GM23338 (cell line): ENCODE measurements at regions not wholly inside any gene's neighbourhood (a gene's known extent, or its start where the extent isn't known, plus 50 kb on each side); places are given as distances from the start of the nearest gene placed in this dataset.
"Not testable (repeated sequence)": the region's sequence is repeated elsewhere in the genome, so short reads cannot be mapped to it uniquely, and the experiment has no call there.

Source experiments
- ATAC-seq: fragments of 200-7000 bp; cut with Tn5 transposase; 3 replicates; pipeline ENCODE4 v1.9.1; 2020
- DNase-seq: peaks from one replicate; pipeline ENCODE4 v3.0.0-alpha.2; 2015; ENCODE audit warnings: low spot score
- H2AFZ ChIP-seq: fragments of 200-600 bp; sonication (generic); 2 replicates; pipeline ENCODE4 v1.8.0; 2016; ENCODE audit warnings: antibody characterized with exemption, mild to moderate bottlenecking, moderate library complexity
- H3F3A ChIP-seq: fragments of 200-600 bp; sonication (generic); replicated peaks from 2 replicates; pipeline ENCODE4 v1.8.0; 2017; ENCODE audit warnings: antibody characterized with exemption, mixed run types, low read depth
- H3K27ac ChIP-seq: fragments of 200-600 bp; sonication (generic); 2 replicates; pipeline ENCODE4 v1.6.1; 2016; ENCODE audit warnings: low read depth
- H3K27me3 ChIP-seq: fragments of 200-600 bp; sonication (generic); 2 replicates; pipeline ENCODE4 v1.8.0; 2016; ENCODE audit warnings: mild to moderate bottlenecking, mixed run types, moderate library complexity; ENCODE audit not compliant: insufficient read depth
- H3K36me3 ChIP-seq: fragments of 200-600 bp; sonication (generic); 2 replicates; pipeline ENCODE4 v1.8.0; 2016; ENCODE audit warnings: mild to moderate bottlenecking; ENCODE audit not compliant: insufficient read depth
- H3K4me1 ChIP-seq: fragments of 200-600 bp; sonication (generic); 2 replicates; pipeline ENCODE4 v1.8.0; 2016; ENCODE audit warnings: mild to moderate bottlenecking, moderate library complexity; ENCODE audit not compliant: insufficient read depth
- H3K4me2 ChIP-seq: fragments of 200-600 bp; sonication (generic); 2 replicates; pipeline ENCODE4 v1.7.1; 2017; ENCODE audit warnings: mixed run types
- H3K4me3 ChIP-seq: fragments of 200-600 bp; sonication (generic); 2 replicates; pipeline ENCODE4 v1.6.1; 2016; ENCODE audit warnings: mixed run types
- H3K79me2 ChIP-seq: fragments of 200-600 bp; sonication (generic); replicated peaks from 2 replicates; pipeline ENCODE4 v1.8.0; 2017; ENCODE audit warnings: mild to moderate bottlenecking; ENCODE audit not compliant: insufficient read depth
- H3K9me2 ChIP-seq: fragments of 200-600 bp; sonication (generic); 2 replicates; pipeline ENCODE4 v1.8.0; 2017; ENCODE audit not compliant: insufficient read depth
- H4K20me1 ChIP-seq: fragments of 200-600 bp; sonication (generic); replicated peaks from 2 replicates; pipeline ENCODE4 v1.8.0; 2017; ENCODE audit warnings: mild to moderate bottlenecking; ENCODE audit not compliant: insufficient read depth
- H3K27ac Mint-ChIP-seq: 2 replicates; pipeline ENCODE4 v1.8.0; 2020; ENCODE audit warnings: inconsistent platforms, mild to moderate bottlenecking, moderate library complexity, mixed read lengths
- H3K27me3 Mint-ChIP-seq: 3 replicates; pipeline ENCODE4 v1.8.0; 2022; ENCODE audit warnings: low read depth, mild to moderate bottlenecking, moderate library complexity, mixed read lengths, inconsistent platforms; ENCODE audit not compliant: insufficient read depth, poor library complexity
- H3K36me3 Mint-ChIP-seq: 3 replicates; pipeline ENCODE4 v1.8.0; 2021; ENCODE audit warnings: low read depth, mild to moderate bottlenecking, inconsistent platforms, moderate library complexity, mixed read lengths
- H3K4me1 Mint-ChIP-seq: 3 replicates; pipeline ENCODE4 v1.8.0; 2020; ENCODE audit warnings: mild to moderate bottlenecking, inconsistent platforms, mixed read lengths
- H3K4me3 Mint-ChIP-seq: 3 replicates; pipeline ENCODE4 v1.8.0; 2021; ENCODE audit warnings: moderate library complexity, mild to moderate bottlenecking, inconsistent platforms, mixed read lengths
- H3K9me3 Mint-ChIP-seq: 3 replicates; pipeline ENCODE4 v1.8.0; 2020; ENCODE audit warnings: moderate library complexity, mild to moderate bottlenecking, inconsistent platforms, mixed read lengths
- CREB1 ChIP-seq: fragments of 250-450 bp; sonication (Bioruptor Pico); IDR thresholded peaks from 2 replicates; pipeline ENCODE4 v1.5.0; 2020; ENCODE audit warnings: low read depth, mild to moderate bottlenecking, moderate library complexity
- EZH2 ChIP-seq: fragments of 200-600 bp; sonication (generic); IDR thresholded peaks from one replicate; pipeline ENCODE4 v1.8.0; 2017; ENCODE audit warnings: antibody characterized with exemption, mild to moderate bottlenecking, low read depth; ENCODE audit not compliant: unreplicated experiment
- NANOG ChIP-seq: IDR thresholded peaks from 2 replicates; pipeline ENCODE4 v1.6.1; 2016; ENCODE audit warnings: antibody characterized with exemption, borderline replicate concordance
- ZNF114 ChIP-seq: fragments of 250-450 bp; sonication (Bioruptor Pico); IDR thresholded peaks from 2 replicates; pipeline ENCODE4 v1.5.0; 2020; ENCODE audit warnings: mild to moderate bottlenecking, moderate library complexity
- ZNF462 ChIP-seq: fragments of 250-450 bp; sonication (Bioruptor Pico); IDR thresholded peaks from 2 replicates; pipeline ENCODE4 v1.5.0; 2020; ENCODE audit warnings: mild to moderate bottlenecking, moderate library complexity
- TF ChIP-seq, protein P1 (sequence below), 2 experiments: fragments of 200-600 bp in 1 of 2; sonication (generic) in 1 of 2; conservative IDR thresholded peaks; 2 replicates each; pipeline versions ENCODE4 v1.5.1 to v1.6.1; 2016 to 2017; ENCODE audit warnings: antibody characterized with exemption in 2 of 2, low read depth in 2 of 2, mild to moderate bottlenecking in 2 of 2, moderate library complexity in 1 of 2

DNA sequence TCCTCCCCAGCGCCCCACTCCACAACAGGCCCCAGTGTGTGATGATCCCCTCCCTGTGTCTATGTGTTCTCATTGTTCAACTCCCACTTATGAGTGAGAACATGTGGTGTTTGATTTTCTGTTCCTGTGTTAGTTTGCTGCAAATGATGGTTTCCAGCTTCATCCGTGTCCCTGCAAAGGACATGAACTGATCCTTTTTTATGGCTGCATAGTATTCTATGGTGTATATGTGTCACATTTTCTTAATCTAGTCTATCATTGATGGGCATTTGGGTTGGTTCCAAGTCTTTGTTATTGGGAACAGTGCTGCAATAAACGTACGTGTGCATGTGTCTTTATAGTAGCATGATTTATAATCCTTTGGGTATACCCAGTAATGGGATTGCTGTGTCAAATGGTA is 78.8 kb upstream of the KLF14 start:
- not testable (repeated sequence) for H3K27ac Mint-ChIP-seq, H3K27me3 Mint-ChIP-seq

DNA sequence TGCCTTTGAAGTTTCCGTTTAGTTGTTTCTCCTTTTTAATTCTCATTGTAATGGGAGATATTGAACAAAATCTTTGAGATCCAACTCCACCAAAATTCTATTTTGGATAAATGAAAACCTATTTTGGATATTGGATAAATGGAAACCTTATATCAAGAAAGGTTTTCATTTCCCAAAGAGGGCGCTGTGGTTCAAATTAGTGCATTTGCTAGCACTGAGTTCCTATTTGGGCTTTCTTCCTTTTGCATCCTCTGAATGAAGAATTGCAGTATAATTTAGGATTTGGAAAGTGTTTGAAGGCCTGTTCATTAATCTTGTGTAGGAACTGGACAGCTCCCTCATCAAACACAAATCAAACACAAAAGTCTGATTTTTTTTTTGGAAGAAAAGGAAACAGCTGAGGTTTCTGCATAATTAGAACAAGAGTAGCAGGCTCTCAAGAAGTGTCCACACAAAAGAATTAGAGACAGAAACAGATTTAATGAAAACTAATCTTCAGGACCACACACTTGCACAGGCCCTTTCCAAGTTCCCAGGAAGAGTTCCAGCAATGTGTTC is 80.8 kb upstream of the KLF14 start:
- H3K4me1 Mint-ChIP-seq: no peaks in the 10 kb centered on the region
- no peaks in the 10 kb centered on the region for H3K9me2 ChIP-seq
- no peaks in the 10 kb centered on the region for H3K4me1 ChIP-seq
- H3K4me2 ChIP-seq: no peak overlapping the region
- no peak for TF ChIP-seq ZNF114 (CRISPR knock-in tag)
- TF ChIP-seq, protein P1, sequence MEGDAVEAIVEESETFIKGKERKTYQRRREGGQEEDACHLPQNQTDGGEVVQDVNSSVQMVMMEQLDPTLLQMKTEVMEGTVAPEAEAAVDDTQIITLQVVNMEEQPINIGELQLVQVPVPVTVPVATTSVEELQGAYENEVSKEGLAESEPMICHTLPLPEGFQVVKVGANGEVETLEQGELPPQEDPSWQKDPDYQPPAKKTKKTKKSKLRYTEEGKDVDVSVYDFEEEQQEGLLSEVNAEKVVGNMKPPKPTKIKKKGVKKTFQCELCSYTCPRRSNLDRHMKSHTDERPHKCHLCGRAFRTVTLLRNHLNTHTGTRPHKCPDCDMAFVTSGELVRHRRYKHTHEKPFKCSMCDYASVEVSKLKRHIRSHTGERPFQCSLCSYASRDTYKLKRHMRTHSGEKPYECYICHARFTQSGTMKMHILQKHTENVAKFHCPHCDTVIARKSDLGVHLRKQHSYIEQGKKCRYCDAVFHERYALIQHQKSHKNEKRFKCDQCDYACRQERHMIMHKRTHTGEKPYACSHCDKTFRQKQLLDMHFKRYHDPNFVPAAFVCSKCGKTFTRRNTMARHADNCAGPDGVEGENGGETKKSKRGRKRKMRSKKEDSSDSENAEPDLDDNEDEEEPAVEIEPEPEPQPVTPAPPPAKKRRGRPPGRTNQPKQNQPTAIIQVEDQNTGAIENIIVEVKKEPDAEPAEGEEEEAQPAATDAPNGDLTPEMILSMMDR (conservative IDR thresholded peaks at IDR 0.05; ENCODE audit: low read depth in 2 of 2): peak; percentile 59 to 88
- H3K27ac Mint-ChIP-seq: no peak overlapping the region
- H3K27me3 Mint-ChIP-seq: no peaks in the 10 kb centered on the region
- no peaks in the 10 kb centered on the region for H3K36me3 Mint-ChIP-seq
- no peak overlapping the region for H2AFZ ChIP-seq
- ATAC-seq (no peak; the same call in 2 of the 3 replicates), DNase-seq (peak; percentile 81)
- no peaks in the 10 kb centered on the region for H4K20me1 ChIP-seq
- no peaks in the 10 kb centered on the region for H3K27me3 ChIP-seq
- H3K4me3 Mint-ChIP-seq: no peak overlapping the region
- no peak overlapping the region for H3K4me3 ChIP-seq
- no peaks in the 10 kb centered on the region for H3K79me2 ChIP-seq
- no peak overlapping the region for H3K27ac ChIP-seq
- no peaks in the 10 kb centered on the region; the same call in 2 of the 3 replicates for H3K9me3 Mint-ChIP-seq
- no peaks in the 10 kb centered on the region for H3F3A ChIP-seq
- H3K36me3 ChIP-seq: no peaks in the 10 kb centered on the region

More for the DNA sequence above, 78.8 kb upstream of the KLF14 start:
- DNase-seq, H3K27me3 ChIP-seq, H3K4me3 Mint-ChIP-seq, H3K4me1 ChIP-seq, H3F3A ChIP-seq, H3K9me3 Mint-ChIP-seq, H3K9me2 ChIP-seq, H3K4me1 Mint-ChIP-seq, H3K4me3 ChIP-seq, H3K36me3 ChIP-seq, H3K27ac ChIP-seq, H3K4me2 ChIP-seq, H4K20me1 ChIP-seq, H2AFZ ChIP-seq, ATAC-seq, H3K36me3 Mint-ChIP-seq, H3K79me2 ChIP-seq: not testable (repeated sequence)

DNA sequence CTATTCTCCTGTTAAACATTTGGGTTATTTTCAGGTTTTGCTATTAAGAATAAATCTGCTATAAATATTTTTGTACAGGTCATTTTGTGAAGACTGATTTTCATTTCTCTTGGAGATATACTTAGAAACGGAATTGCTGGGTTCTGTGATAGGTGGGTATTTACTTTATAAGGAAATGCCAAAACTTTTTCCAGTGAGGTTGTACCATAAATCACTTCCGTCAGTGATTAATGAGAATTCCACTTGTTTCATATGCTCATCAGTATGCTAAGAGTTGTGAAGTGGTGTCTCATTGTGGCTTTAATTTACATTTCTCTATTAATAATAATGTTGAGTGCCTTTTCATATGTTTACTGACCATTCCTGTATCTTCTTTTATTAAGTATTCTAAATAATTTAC is 84.0 kb upstream of the KLF14 start:
- Mint-ChIP-seq H3K36me3 (no peaks in the 10 kb centered on the region), H3K27me3 (no peaks in the 10 kb centered on the region), H3K4me1 (no peaks in the 10 kb centered on the region), H3K4me3 (no peak overlapping the region), H3K9me3 (no peaks in the 10 kb centered on the region; the same call in 2 of the 3 replicates), H3K27ac (no peak overlapping the region)
- Histone ChIP-seq H3K9me2 (no peaks in the 10 kb centered on the region), H3K27me3 (no peaks in the 10 kb centered on the region), H3K27ac (no peak overlapping the region), H3K4me2 (no peak overlapping the region), H2AFZ (no peak overlapping the region), H4K20me1 (no peaks in the 10 kb centered on the region), H3K4me1 (no peaks in the 10 kb centered on the region), H3K4me3 (no peak overlapping the region), H3K36me3 (no peaks in the 10 kb centered on the region), H3K79me2 (no peaks in the 10 kb centered on the region), H3F3A (no peaks in the 10 kb centered on the region)
- ATAC-seq (no peak), DNase-seq (no peak)
- TF ChIP-seq, protein P1 (conservative IDR thresholded peaks at IDR 0.05; ENCODE audit: low read depth in 2 of 2): no peak
- no peak for TF ChIP-seq ZNF462
- no peak for TF ChIP-seq CREB1 (CRISPR knock-in tag)
- no peak for TF ChIP-seq NANOG
- no peak for TF ChIP-seq EZH2
